ENCODE measurements at regions not wholly inside any gene's neighbourhood (a gene's known extent, or its start where the extent isn't known, plus 50 kb on each side); places are given as distances from the start of the nearest gene placed in this dataset.

DNA sequence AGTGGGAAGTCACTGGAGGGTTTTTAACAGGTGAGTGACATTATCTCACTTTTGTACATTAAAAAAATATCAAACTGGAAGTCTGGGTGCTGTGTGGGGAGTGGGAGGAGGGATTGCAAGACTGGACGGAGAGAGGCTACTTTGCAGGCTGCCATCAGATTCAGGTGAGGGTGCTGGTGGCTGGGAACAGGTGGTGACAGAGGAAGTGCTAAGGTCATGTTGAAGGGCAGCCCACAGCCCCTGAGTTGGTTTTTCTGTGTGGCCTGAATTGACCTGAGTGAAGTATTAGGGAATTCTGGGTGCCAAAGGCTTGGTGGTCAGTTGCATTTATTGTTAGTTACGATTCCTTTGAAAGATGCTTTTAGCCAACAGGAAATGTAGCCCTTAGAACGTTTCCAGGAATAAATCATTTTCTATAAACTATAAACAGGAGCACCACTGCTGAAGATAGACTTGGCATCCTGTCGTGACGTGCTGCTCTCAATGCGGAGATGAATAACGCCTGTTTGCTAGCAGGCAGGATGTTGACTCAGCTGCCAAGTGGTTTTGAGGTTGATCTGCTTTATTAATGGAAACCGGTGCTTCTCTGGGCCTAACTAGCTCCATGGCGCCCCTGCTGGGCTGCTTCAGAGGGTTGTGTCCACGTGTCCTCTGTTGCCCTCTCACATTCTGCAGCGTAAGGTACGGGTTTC, 707.5 kb upstream of the TMEM132C start:
- H3K4me3 ChIP-seq (ENCODE audit: low read length in 3 of 3): no peak overlapping the region
- no peaks in the 10 kb centered on the region for H3K36me3 ChIP-seq (ENCODE audit: control insufficient read depth in 2 of 3, insufficient read depth in 3 of 3, low read length in 3 of 3)
- peak; percentile 10 for TF ChIP-seq CTCF (IDR thresholded peaks at IDR 0.05; ENCODE audit: borderline replicate concordance, extremely low read depth, insufficient read depth)
- H3K27ac ChIP-seq (ENCODE audit: low read depth in 2 of 2, low read length in 2 of 2): no peak overlapping the region
- H3K27me3 ChIP-seq (ENCODE audit: control insufficient read depth, insufficient read depth, low read length): no peaks in the 10 kb centered on the region
- H3K9ac ChIP-seq (ENCODE audit: low read length in 3 of 3): no peak overlapping the region
- no peak for FAIRE-seq
- intact Hi-C loops (cut with DNase I): no loop called here
- DNase-seq: peak in 3 of 5 donors; percentile 13 to 42 (median 26)
- no peaks in the 10 kb centered on the region for H3K9me3 ChIP-seq (ENCODE audit: control insufficient read depth in 2 of 3, insufficient read depth in 1 of 3, low read length in 3 of 3)
- peaks cover 0 to 2% (median 0%) of the 10 kb centered on the region in 3 donors for H3K4me1 ChIP-seq (ENCODE audit: control insufficient read depth in 2 of 3, insufficient read depth in 2 of 3, low read depth in 1 of 3, low read length in 3 of 3)

DNA sequence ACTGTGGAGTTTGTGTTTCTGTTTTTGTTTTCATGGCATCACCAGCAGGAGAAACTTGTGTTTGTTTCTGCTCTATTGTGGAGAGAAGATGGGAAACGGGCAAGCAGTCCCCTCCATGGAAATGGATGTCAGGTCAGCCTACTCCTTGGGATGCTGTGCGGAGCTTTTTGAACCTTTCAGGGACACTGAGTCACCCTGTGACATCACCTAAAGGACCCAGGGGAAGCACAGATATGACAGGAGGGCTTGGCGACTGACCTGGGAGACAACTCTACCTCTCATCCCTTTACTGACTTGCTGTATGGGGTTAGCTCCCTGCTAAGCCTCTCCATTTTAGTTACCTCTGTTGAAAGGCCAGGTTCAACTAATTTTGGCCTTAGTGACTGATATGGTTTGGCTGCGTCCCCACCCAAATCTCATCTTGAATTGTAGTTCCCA, 706.9 kb upstream of the TMEM132C start:
- DNase-seq: no peak
- Histone ChIP-seq H3K4me1 (ENCODE audit: control insufficient read depth in 2 of 3, insufficient read depth in 2 of 3, low read depth in 1 of 3, low read length in 3 of 3) (peaks cover 0 to 2% (median 0%) of the 10 kb centered on the region in 3 donors), H3K27me3 (ENCODE audit: control insufficient read depth, insufficient read depth, low read length) (no peaks in the 10 kb centered on the region), H3K9ac (ENCODE audit: low read length in 3 of 3) (no peak overlapping the region), H3K27ac (ENCODE audit: low read depth in 2 of 2, low read length in 2 of 2) (no peak overlapping the region), H3K4me3 (ENCODE audit: low read length in 3 of 3) (no peak overlapping the region), H3K9me3 (ENCODE audit: control insufficient read depth in 2 of 3, insufficient read depth in 1 of 3, low read length in 3 of 3) (no peaks in the 10 kb centered on the region), H3K36me3 (ENCODE audit: control insufficient read depth in 2 of 3, insufficient read depth in 3 of 3, low read length in 3 of 3) (no peaks in the 10 kb centered on the region)
- no peak for FAIRE-seq
- no peak for TF ChIP-seq CTCF (IDR thresholded peaks at IDR 0.05; ENCODE audit: borderline replicate concordance, extremely low read depth, insufficient read depth)
- intact Hi-C loops (cut with DNase I): no loop called here

GRCh38 chr12:127562816-127563215, 704.2 kb upstream of the TMEM132C start:
- Histone ChIP-seq H3K27me3 (ENCODE audit: control insufficient read depth, insufficient read depth, low read length) (no peaks in the 10 kb centered on the region), H3K36me3 (ENCODE audit: control insufficient read depth in 2 of 3, insufficient read depth in 3 of 3, low read length in 3 of 3) (no peaks in the 10 kb centered on the region), H3K4me1 (ENCODE audit: control insufficient read depth in 2 of 3, insufficient read depth in 2 of 3, low read depth in 1 of 3, low read length in 3 of 3) (peaks cover 0 to 2% (median 0%) of the 10 kb centered on the region in 3 donors), H3K9me3 (ENCODE audit: control insufficient read depth in 2 of 3, insufficient read depth in 1 of 3, low read length in 3 of 3) (no peaks in the 10 kb centered on the region), H3K4me3 (ENCODE audit: low read length in 3 of 3) (no peak overlapping the region), H3K27ac (ENCODE audit: low read depth in 2 of 2, low read length in 2 of 2) (no peak overlapping the region), H3K9ac (ENCODE audit: low read length in 3 of 3) (no peak overlapping the region)
- FAIRE-seq (no peak), DNase-seq (no peak)
- intact Hi-C loops (cut with DNase I): no loop called here
- TF ChIP-seq CTCF (IDR thresholded peaks at IDR 0.05; ENCODE audit: borderline replicate concordance, extremely low read depth, insufficient read depth): no peak
